H1 (cell line): ENCODE measurements at regions not wholly inside any gene's neighbourhood (a gene's known extent, or its start where the extent isn't known, plus 50 kb on each side); places are given as distances from the start of the nearest gene placed in this dataset.

ENCODE experiments used
- CTCF ChIA-PET: fragments of 300-600 bp; sonication (Branson Sonifier 250); formaldehyde crosslinking; loops from one replicate; lab custom pipeline; 2021; ENCODE audit not compliant: partially characterized antibody; lab: Charles Lee
- POLR2A ChIA-PET: fragments of 300-600 bp; sonication (Branson Sonifier 250); formaldehyde crosslinking; loops from one replicate; lab custom pipeline; 2021; ENCODE audit warnings: inconsistent platforms; ENCODE audit not compliant: partially characterized antibody; lab: Charles Lee
- DNase-seq, 2 experiments: peaks; one replicate each; pipeline versions ENCODE4 v3.0.0 to v3.0.0-alpha.2; 2010 to 2022; ENCODE audit warnings: low spot score in 2 of 2, low read depth in 1 of 2, mixed read lengths in 1 of 2
- FAIRE-seq: peaks from 2 replicates; lab custom pipeline; 2011; peaks lifted over from hg19 to GRCh38; lab: Jason Lieb, UNC
- H2AFZ ChIP-seq: 2 replicates; pipeline ENCODE4 v1.8.1; 2012; ENCODE audit warnings: low read length, inconsistent platforms
- H2AK5ac ChIP-seq: 2 replicates; pipeline ENCODE4 v1.6.1; 2013; ENCODE audit warnings: low read depth, low read length
- H2BK120ac ChIP-seq: replicated peaks from 2 replicates; pipeline ENCODE3; 2013; ENCODE audit warnings: low read depth, low read length, inconsistent platforms
- H2BK12ac ChIP-seq: 2 replicates; pipeline ENCODE4 v1.6.1; 2013; ENCODE audit warnings: low read depth, low read length
- H2BK15ac ChIP-seq: 2 replicates; pipeline ENCODE4 v1.6.1; 2013; ENCODE audit warnings: low read length
- H2BK20ac ChIP-seq: 2 replicates; pipeline ENCODE4 v1.6.1; 2013; ENCODE audit warnings: low read length
- H2BK5ac ChIP-seq: 2 replicates; pipeline ENCODE4 v1.6.1; 2013; ENCODE audit warnings: low read depth, low read length
- H3K14ac ChIP-seq: 2 replicates; pipeline ENCODE4 v1.6.1; 2013; ENCODE audit warnings: inconsistent platforms; ENCODE audit not compliant: insufficient read length
- H3K18ac ChIP-seq: 2 replicates; pipeline ENCODE4 v1.6.1; 2013; ENCODE audit warnings: low read length; ENCODE audit errors: extremely low read depth
- H3K23ac ChIP-seq: 2 replicates; pipeline ENCODE4 v1.6.1; 2013; ENCODE audit warnings: inconsistent platforms; ENCODE audit not compliant: insufficient read length
- H3K23me2 ChIP-seq: 2 replicates; pipeline ENCODE4 v1.6.1; 2013; ENCODE audit warnings: low read depth, low read length
- H3K27ac ChIP-seq: 2 replicates; pipeline ENCODE4 v1.6.1; 2011; ENCODE audit warnings: low read depth, low read length, inconsistent platforms
- H3K27me3 ChIP-seq, 4 experiments: replicated peaks in 1 of 4; 1 replicate in 1 of 4; 2 replicates in 3 of 4; pipeline versions ENCODE4 v1.6.1 to v1.8.1; 2011 to 2013; ENCODE audit warnings: low read length in 3 of 4, mild to moderate bottlenecking in 3 of 4, inconsistent platforms in 2 of 4, mixed read lengths in 2 of 4, moderate library complexity in 1 of 4; ENCODE audit not compliant: control insufficient read depth in 3 of 4, insufficient read depth in 3 of 4; ENCODE audit errors: extremely low read depth in 1 of 4
- H3K36me3 ChIP-seq, 4 experiments: 2 replicates each; pipeline versions ENCODE4 v1.6.1 to v1.8.1; 2011 to 2013; ENCODE audit warnings: mild to moderate bottlenecking in 4 of 4, low read length in 3 of 4, moderate library complexity in 2 of 4, control low read depth in 1 of 4, inconsistent platforms in 1 of 4; ENCODE audit not compliant: insufficient read depth in 4 of 4, control insufficient read depth in 2 of 4
- H3K4ac ChIP-seq: replicated peaks from 2 replicates; pipeline ENCODE3; 2013; ENCODE audit warnings: low read length, low read depth, mixed read lengths, inconsistent platforms; ENCODE audit not compliant: insufficient read length
- H3K4me1 ChIP-seq, 4 experiments: replicated peaks in 1 of 4; 1 replicate in 1 of 4; 2 replicates in 3 of 4; pipeline versions ENCODE4 v1.6.1 to v1.8.1; 2011 to 2013; ENCODE audit warnings: low read length in 3 of 4, inconsistent platforms in 2 of 4, mixed read lengths in 1 of 4; ENCODE audit not compliant: insufficient read depth in 4 of 4, control insufficient read depth in 3 of 4
- H3K4me2 ChIP-seq, 2 experiments: 2 replicates each; pipeline versions ENCODE4 v1.6.1 to v1.8.1; 2011 to 2013; ENCODE audit warnings: low read depth in 2 of 2, low read length in 2 of 2, control low read depth in 1 of 2, inconsistent platforms in 1 of 2, mild to moderate bottlenecking in 1 of 2; ENCODE audit not compliant: insufficient read depth in 1 of 2
- H3K4me3 ChIP-seq, 4 experiments: fragments of 200-600, 300-600 bp in 1 of 4; sonication (generic), shearing (Covaris generic), sonication (Bioruptor Twin) in 1 of 4; 2 replicates each; pipeline versions ENCODE4 v1.5.1 to v1.8.1; 2011 to 2016; ENCODE audit warnings: low read length in 4 of 4, low read depth in 3 of 4, control low read depth in 2 of 4, inconsistent platforms in 2 of 4, mild to moderate bottlenecking in 2 of 4, mixed read lengths in 1 of 4, moderate library complexity in 1 of 4; ENCODE audit not compliant: insufficient read depth in 2 of 4; ENCODE audit errors: extremely low read depth in 1 of 4
- H3K56ac ChIP-seq: replicated peaks from 2 replicates; pipeline ENCODE3; 2013; ENCODE audit warnings: low read depth, mild to moderate bottlenecking, mixed read lengths, low read length, inconsistent platforms; ENCODE audit not compliant: insufficient read length
- H3K79me1 ChIP-seq: 2 replicates; pipeline ENCODE4 v1.6.1; 2013; ENCODE audit warnings: low read depth, low read length, control low read depth
- H3K79me2 ChIP-seq, 2 experiments: 2 replicates each; pipeline versions ENCODE4 v1.6.1 to v1.8.1; 2012 to 2013; ENCODE audit warnings: low read length in 2 of 2, mild to moderate bottlenecking in 2 of 2, inconsistent platforms in 1 of 2; ENCODE audit not compliant: insufficient read depth in 2 of 2, control insufficient read depth in 1 of 2
- H3K9ac ChIP-seq, 4 experiments: replicated peaks in 1 of 4; 1 replicate in 1 of 4; 2 replicates in 3 of 4; pipeline versions ENCODE4 v1.6.1 to v1.8.1; 2011 to 2013; ENCODE audit warnings: low read depth in 3 of 4, low read length in 3 of 4, control low read depth in 2 of 4, mild to moderate bottlenecking in 2 of 4, moderate library complexity in 2 of 4, inconsistent platforms in 1 of 4; ENCODE audit errors: extremely low read depth in 1 of 4
- H3K9me3 ChIP-seq, 2 experiments: 2 replicates each; pipeline versions ENCODE4 v1.6.1 to v1.8.1; 2012 to 2013; ENCODE audit warnings: mild to moderate bottlenecking in 2 of 2, moderate library complexity in 2 of 2, control low read depth in 1 of 2, inconsistent platforms in 1 of 2, low read depth in 1 of 2, low read length in 1 of 2, mixed read lengths in 1 of 2; ENCODE audit not compliant: insufficient read depth in 2 of 2
- H4K20me1 ChIP-seq, 2 experiments: replicated peaks in 1 of 2; 2 replicates each; pipeline versions ENCODE3 to v1.8.1; 2011 to 2013; ENCODE audit warnings: inconsistent platforms in 2 of 2, low read length in 2 of 2, mild to moderate bottlenecking in 1 of 2; ENCODE audit not compliant: insufficient read depth in 2 of 2, control insufficient read depth in 1 of 2
- H4K5ac ChIP-seq: 2 replicates; pipeline ENCODE4 v1.6.1; 2013; ENCODE audit warnings: low read length, low read depth, mixed read lengths, inconsistent platforms; ENCODE audit not compliant: insufficient read length
- H4K8ac ChIP-seq: 2 replicates; pipeline ENCODE4 v1.8.0; 2013; ENCODE audit warnings: mild to moderate bottlenecking, moderate library complexity, low read length, inconsistent platforms; ENCODE audit not compliant: insufficient read depth; ENCODE audit errors: extremely low read depth
- H4K91ac ChIP-seq: replicated peaks from 2 replicates; pipeline ENCODE3; 2013; ENCODE audit warnings: low read length, mixed read lengths, inconsistent platforms; ENCODE audit not compliant: insufficient read length
- ATF3 ChIP-seq: IDR thresholded peaks from 2 replicates; pipeline ENCODE4 v1.6.1; 2011; ENCODE audit warnings: low read depth, mild to moderate bottlenecking, low read length; ENCODE audit not compliant: insufficient read depth
- CEBPB ChIP-seq: IDR thresholded peaks from 2 replicates; pipeline ENCODE4 v1.6.1; 2012; ENCODE audit warnings: low read depth, low read length
- EZH2 ChIP-seq: fragments of 200-600 bp; sonication (generic); IDR thresholded peaks from 2 replicates; pipeline ENCODE4 v1.7.1; 2012; ENCODE audit warnings: low read depth, mild to moderate bottlenecking, moderate library complexity, low read length, inconsistent platforms; ENCODE audit not compliant: severe bottlenecking
- GABPA ChIP-seq: IDR thresholded peaks from 2 replicates; pipeline ENCODE4 v1.6.1; 2011; ENCODE audit warnings: mild to moderate bottlenecking, low read length, moderate library complexity, borderline replicate concordance; ENCODE audit not compliant: insufficient read depth
- JUN ChIP-seq: IDR thresholded peaks from 2 replicates; pipeline ENCODE4 v1.6.1; 2011; ENCODE audit warnings: low read depth, mild to moderate bottlenecking, improper control_type of control experiment, low read length
- MAFK ChIP-seq: IDR thresholded peaks from 2 replicates; pipeline ENCODE4 v1.6.1; 2012; ENCODE audit warnings: low read depth, mild to moderate bottlenecking, improper control_type of control experiment, low read length
- SAP30 ChIP-seq: fragments of 300-600 bp; sonication (generic); IDR thresholded peaks from 2 replicates; pipeline ENCODE4 v1.7.1; 2012; ENCODE audit warnings: low read length, moderate library complexity, mild to moderate bottlenecking, inconsistent platforms; ENCODE audit not compliant: insufficient read depth, insufficient replicate concordance
- SIN3A ChIP-seq, 2 experiments: IDR thresholded peaks in 1 of 2; conservative IDR thresholded peaks in 1 of 2; 2 replicates each; pipeline ENCODE4 v1.6.1; 2011 to 2012; ENCODE audit warnings: low read length in 2 of 2, improper control_type of control experiment in 1 of 2, low read depth in 1 of 2, mild to moderate bottlenecking in 1 of 2
- SP4 ChIP-seq: IDR thresholded peaks from 2 replicates; pipeline ENCODE4 v1.6.1; 2012; ENCODE audit warnings: low read length, inconsistent platforms
- TAF7 ChIP-seq: optimal IDR thresholded peaks from 2 replicates; pipeline ENCODE3; 2011; ENCODE audit warnings: low read depth, mild to moderate bottlenecking, inconsistent platforms, low read length, moderate library complexity, borderline replicate concordance
- ZNF274 ChIP-seq: IDR thresholded peaks from 2 replicates; pipeline ENCODE4 v1.7.0; 2012; ENCODE audit warnings: low read length, borderline replicate concordance; ENCODE audit errors: extremely low read depth
- WGBS, 2 experiments: shearing (Covaris generic) in 1 of 2; methylation state at CpG; one replicate each; pipeline versions ENCODE4 v1.1.6 to v1.1.7; 2013 to 2015; ENCODE audit warnings: low lambda C conversion rate in 2 of 2, mixed read lengths in 2 of 2, inconsistent platforms in 1 of 2, low coverage in 1 of 2, missing lambda C conversion rate in 1 of 2; ENCODE audit not compliant: insufficient replicate concordance in 2 of 2, insufficient coverage in 1 of 2, insufficient read length in 1 of 2; ENCODE audit errors: extremely low coverage in 1 of 2, missing lambda C conversion rate in 1 of 2; 5-methylcytosine and 5-hydroxymethylcytosine counted together

GRCh38 chr9:18075253-18075952, 398.6 kb upstream of the ADAMTSL1 start:
- no peak overlapping the region for H3K4me2 ChIP-seq
- H3K27me3 ChIP-seq: no peaks in the 10 kb centered on the region
- no peak overlapping the region for H2BK15ac ChIP-seq
- no peaks in the 10 kb centered on the region for H3K9me3 ChIP-seq
- no peaks in the 10 kb centered on the region for H3K36me3 ChIP-seq
- TF ChIP-seq EZH2 (no peak), GABPA (no peak), ATF3 (no peak), MAFK (no peak), CEBPB (no peak), ZNF274 (no peak), SIN3A (conservative IDR thresholded peaks at IDR 0.05 in 1 of 2, IDR thresholded peaks at IDR 0.05 in 1 of 2; ENCODE audit: low read depth in 1 of 2, low read length in 2 of 2) (no peak), SAP30 (no peak), JUN (no peak), TAF7 (no peak), SP4 (no peak)
- TF ChIP-seq, all 59 proteins: peak for 0
- Histone ChIP-seq H2BK12ac (no peak overlapping the region), H3K4me1 (no peaks in the 10 kb centered on the region), H3K79me2 (no peaks in the 10 kb centered on the region), H3K14ac (no peak overlapping the region), H3K27ac (no peak overlapping the region), H2BK120ac (no peak overlapping the region), H3K4me3 (no peak overlapping the region), H2BK5ac (no peak overlapping the region), H4K5ac (no peak overlapping the region), H4K91ac (no peak overlapping the region), H2BK20ac (no peak overlapping the region), H3K23ac (no peak overlapping the region), H3K56ac (no peak overlapping the region), H3K23me2 (no peaks in the 10 kb centered on the region), H3K9ac (no peak overlapping the region), H2AK5ac (no peak overlapping the region), H3K18ac (no peak overlapping the region), H2AFZ (no peak overlapping the region), H4K20me1 (no peaks in the 10 kb centered on the region), H4K8ac (no peak overlapping the region), H3K79me1 (no peaks in the 10 kb centered on the region), H3K4ac (no peak overlapping the region)
- POLR2A ChIA-PET: no interaction called here
- CTCF ChIA-PET: interaction anchor here (0.6 to 1.0 kb wide), 3 partner anchors 17 to 272 kb away, joined by 3 read pairs; no protein-coding TSS in a partner anchor
- DNase-seq (no peak), FAIRE-seq (no peak)
- 81% methylated on average over 3 of the region's 3 CpGs; no CpG with 5 or more reads in 1 of the 2 experiments for WGBS, 2 experiments
